ENCODE measurements at regions not wholly inside any gene's neighbourhood (a gene's known extent, or its start where the extent isn't known, plus 50 kb on each side); places are given as distances from the start of the nearest gene placed in this dataset.
A peak's percentile ranks its signal among the peaks of the same experiment; 100 is the strongest.

- Mint-ChIP-seq H3K4me1 (ENCODE audit: unreplicated experiment) (no peaks in the 10 kb centered on the region), H3K36me3 (ENCODE audit: low read depth, unreplicated experiment) (no peaks in the 10 kb centered on the region), H3K9me3 (ENCODE audit: unreplicated experiment) (no peaks in the 10 kb centered on the region), H3K4me3 (ENCODE audit: unreplicated experiment) (no peak overlapping the region), H3K27me3 (ENCODE audit: unreplicated experiment) (peaks cover 2% of the 10 kb centered on the region), H3K27ac (ENCODE audit: unreplicated experiment) (no peak overlapping the region)
- TF ChIP-seq CTCF (IDR thresholded peaks at IDR 0.05; ENCODE audit: unreplicated experiment) = no peak
- no peak for DNase-seq (ENCODE audit: low spot score)
Measured at GRCh38 chr14:53896726-53897125, 59.9 kb downstream of the BMP4 start.

- no peak for DNase-seq (ENCODE audit: low spot score)
- no peak for TF ChIP-seq CTCF (IDR thresholded peaks at IDR 0.05; ENCODE audit: unreplicated experiment)
Measured at GRCh38 chr14:53894456-53894855, 62.2 kb downstream of the BMP4 start.

GRCh38 chr14:53893374-53893773 is 63.3 kb downstream of the BMP4 start:
- H3K4me3 Mint-ChIP-seq (ENCODE audit: unreplicated experiment) = no peak overlapping the region
- no peaks in the 10 kb centered on the region for H3K36me3 Mint-ChIP-seq (ENCODE audit: low read depth, unreplicated experiment)
- no peak overlapping the region for H3K27ac Mint-ChIP-seq (ENCODE audit: unreplicated experiment)
- peaks cover 2% of the 10 kb centered on the region for H3K27me3 Mint-ChIP-seq (ENCODE audit: unreplicated experiment)
- H3K9me3 Mint-ChIP-seq (ENCODE audit: unreplicated experiment) = no peaks in the 10 kb centered on the region
- DNase-seq (ENCODE audit: low spot score) = no peak
- TF ChIP-seq CTCF (IDR thresholded peaks at IDR 0.05; ENCODE audit: unreplicated experiment) = no peak
- H3K4me1 Mint-ChIP-seq (ENCODE audit: unreplicated experiment) = peaks cover 15% of the 10 kb centered on the region

More at GRCh38 chr14:53894456-53894855, 62.2 kb downstream of the BMP4 start:
- Mint-ChIP-seq H3K27me3 (ENCODE audit: unreplicated experiment) (peaks cover 2% of the 10 kb centered on the region), H3K4me1 (ENCODE audit: unreplicated experiment) (peaks cover 15% of the 10 kb centered on the region), H3K4me3 (ENCODE audit: unreplicated experiment) (no peak overlapping the region), H3K9me3 (ENCODE audit: unreplicated experiment) (no peaks in the 10 kb centered on the region), H3K36me3 (ENCODE audit: low read depth, unreplicated experiment) (no peaks in the 10 kb centered on the region), H3K27ac (ENCODE audit: unreplicated experiment) (no peak overlapping the region)

GRCh38 chr14:53890611-53891101 is 66.0 kb downstream of the BMP4 start:
- Mint-ChIP-seq H3K27me3 (ENCODE audit: unreplicated experiment) (peaks cover 4% of the 10 kb centered on the region), H3K4me3 (ENCODE audit: unreplicated experiment) (no peak overlapping the region), H3K9me3 (ENCODE audit: unreplicated experiment) (no peaks in the 10 kb centered on the region), H3K27ac (ENCODE audit: unreplicated experiment) (peak overlapping the region; percentile 43), H3K4me1 (ENCODE audit: unreplicated experiment) (peaks cover 15% of the 10 kb centered on the region), H3K36me3 (ENCODE audit: low read depth, unreplicated experiment) (no peaks in the 10 kb centered on the region)
- DNase-seq (ENCODE audit: low spot score) = no peak
- TF ChIP-seq CTCF (IDR thresholded peaks at IDR 0.05; ENCODE audit: unreplicated experiment) = no peak

GRCh38 chr14:53888535-53889386 is 67.9 kb downstream of the BMP4 start:
- peaks cover 15% of the 10 kb centered on the region for H3K4me1 Mint-ChIP-seq (ENCODE audit: unreplicated experiment)

More at GRCh38 chr14:53888535-53889386, 67.9 kb downstream of the BMP4 start:
- Mint-ChIP-seq H3K27ac (ENCODE audit: unreplicated experiment) (no peak overlapping the region), H3K27me3 (ENCODE audit: unreplicated experiment) (peaks cover 2% of the 10 kb centered on the region), H3K4me3 (ENCODE audit: unreplicated experiment) (no peak overlapping the region), H3K9me3 (ENCODE audit: unreplicated experiment) (no peaks in the 10 kb centered on the region), H3K36me3 (ENCODE audit: low read depth, unreplicated experiment) (no peaks in the 10 kb centered on the region)
- no peak for TF ChIP-seq CTCF (IDR thresholded peaks at IDR 0.05; ENCODE audit: unreplicated experiment)
- no peak for DNase-seq (ENCODE audit: low spot score)

All from endothelial cell (in vitro differentiated cells).